ENCODE measurements at regions not wholly inside any gene's neighbourhood (a gene's known extent, or its start where the extent isn't known, plus 50 kb on each side); places are given as distances from the start of the nearest gene placed in this dataset.
"Not testable (repeated sequence)": the region's sequence is repeated elsewhere in the genome, so short reads cannot be mapped to it uniquely, and the experiment has no call there.

GRCh38 chr7:76875760-76876159, 156.4 kb downstream of the SPDYE17 start:
- H3K9ac ChIP-seq (ENCODE audit: low read depth, low read length); H3K27ac ChIP-seq (ENCODE audit: low read depth, low read length); H3K36me3 ChIP-seq (ENCODE audit: control insufficient read depth, insufficient read depth, low read length); H3K27me3 ChIP-seq (ENCODE audit: control insufficient read depth, insufficient read depth, low read length); H3K4me3 ChIP-seq (ENCODE audit: low read depth, low read length); H3K9me3 ChIP-seq (ENCODE audit: control insufficient read depth, insufficient read depth, low read length); H3K4me1 ChIP-seq (ENCODE audit: control insufficient read depth, insufficient read depth, low read length): not testable (repeated sequence)

- H3K4me1 ChIP-seq (ENCODE audit: control insufficient read depth, insufficient read depth, low read length); H3K27ac ChIP-seq (ENCODE audit: low read depth, low read length); H3K27me3 ChIP-seq (ENCODE audit: control insufficient read depth, insufficient read depth, low read length); H3K9ac ChIP-seq (ENCODE audit: low read depth, low read length); H3K9me3 ChIP-seq (ENCODE audit: control insufficient read depth, insufficient read depth, low read length); H3K4me3 ChIP-seq (ENCODE audit: low read depth, low read length); H3K36me3 ChIP-seq (ENCODE audit: control insufficient read depth, insufficient read depth, low read length): not testable (repeated sequence)
These were observed 161.7 kb downstream of the SPDYE17 start for GRCh38 chr7:76870504-76870808.

DNA sequence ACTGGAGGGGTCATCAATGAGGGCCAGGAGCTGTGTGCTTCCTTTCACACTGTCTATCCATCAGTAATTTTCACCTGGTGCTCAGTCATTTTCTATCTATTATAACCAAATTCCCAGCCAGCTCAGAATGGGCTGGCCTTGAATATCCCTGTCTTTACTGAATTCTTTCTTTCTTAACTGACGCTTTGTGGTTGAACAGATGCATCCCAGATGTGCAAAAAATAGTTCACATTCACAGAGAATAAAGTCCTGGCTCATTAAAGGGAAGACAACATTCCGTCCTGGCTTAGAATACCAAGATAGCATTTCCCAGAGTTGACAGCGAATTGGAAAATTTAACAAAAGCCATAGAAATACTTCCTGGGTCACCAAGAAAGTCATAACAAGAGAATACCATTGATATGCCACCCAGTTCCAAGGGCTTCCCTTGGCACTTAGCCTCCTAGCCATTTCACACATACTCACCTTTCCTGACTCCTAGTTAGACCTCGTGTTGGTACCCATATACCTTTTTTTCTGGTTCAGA, 164.7 kb downstream of the SPDYE17 start:
- H3K4me1 ChIP-seq (ENCODE audit: control insufficient read depth, insufficient read depth, low read length); H3K27me3 ChIP-seq (ENCODE audit: control insufficient read depth, insufficient read depth, low read length); H3K27ac ChIP-seq (ENCODE audit: low read depth, low read length); H3K4me3 ChIP-seq (ENCODE audit: low read depth, low read length); H3K9ac ChIP-seq (ENCODE audit: low read depth, low read length); H3K9me3 ChIP-seq (ENCODE audit: control insufficient read depth, insufficient read depth, low read length); H3K36me3 ChIP-seq (ENCODE audit: control insufficient read depth, insufficient read depth, low read length): not testable (repeated sequence)

DNA sequence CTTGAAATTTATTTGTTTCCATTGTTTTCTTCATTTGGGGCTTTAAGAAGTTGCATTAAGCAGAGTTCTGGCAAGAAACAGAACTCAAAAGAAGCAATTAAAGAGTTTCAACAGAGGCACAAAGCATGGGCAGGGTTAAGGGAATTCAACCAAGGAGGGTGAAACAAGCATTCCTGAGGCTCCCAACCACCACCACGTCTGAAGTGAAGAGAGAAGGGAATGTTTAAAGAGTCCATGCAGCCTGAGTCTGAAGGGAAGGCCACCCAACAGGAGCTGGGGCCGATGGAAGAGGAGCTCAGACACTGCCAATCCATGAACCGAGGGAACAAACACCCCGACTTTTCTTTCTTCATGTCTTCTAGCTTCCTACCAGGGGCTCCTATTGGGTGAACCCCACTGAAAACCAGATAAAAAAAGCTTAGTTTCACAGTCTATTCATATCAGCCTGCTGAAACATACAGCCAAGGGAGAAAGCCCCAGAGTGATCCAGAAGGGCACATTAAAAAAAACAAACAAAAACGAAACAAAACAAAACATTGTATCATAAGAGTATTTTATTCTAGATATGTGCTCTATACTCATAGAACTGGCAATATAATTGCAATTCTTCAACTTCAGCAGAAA, 168.9 kb downstream of the SPDYE17 start:
- H3K4me1 ChIP-seq (ENCODE audit: control insufficient read depth, insufficient read depth, low read length); H3K4me3 ChIP-seq (ENCODE audit: low read depth, low read length); H3K9me3 ChIP-seq (ENCODE audit: control insufficient read depth, insufficient read depth, low read length); H3K27ac ChIP-seq (ENCODE audit: low read depth, low read length); H3K36me3 ChIP-seq (ENCODE audit: control insufficient read depth, insufficient read depth, low read length); H3K9ac ChIP-seq (ENCODE audit: low read depth, low read length); H3K27me3 ChIP-seq (ENCODE audit: control insufficient read depth, insufficient read depth, low read length): not testable (repeated sequence)

- H3K36me3 ChIP-seq (ENCODE audit: control insufficient read depth, insufficient read depth, low read length); H3K4me1 ChIP-seq (ENCODE audit: control insufficient read depth, insufficient read depth, low read length); H3K27me3 ChIP-seq (ENCODE audit: control insufficient read depth, insufficient read depth, low read length); H3K27ac ChIP-seq (ENCODE audit: low read depth, low read length); H3K4me3 ChIP-seq (ENCODE audit: low read depth, low read length); H3K9ac ChIP-seq (ENCODE audit: low read depth, low read length); H3K9me3 ChIP-seq (ENCODE audit: control insufficient read depth, insufficient read depth, low read length): not testable (repeated sequence)
These were observed 169.9 kb downstream of the SPDYE17 start for GRCh38 chr7:76862241-76862640.

- not testable (repeated sequence) for H3K36me3 ChIP-seq (ENCODE audit: control insufficient read depth, insufficient read depth, low read length); H3K9me3 ChIP-seq (ENCODE audit: control insufficient read depth, insufficient read depth, low read length); H3K9ac ChIP-seq (ENCODE audit: low read depth, low read length); H3K27ac ChIP-seq (ENCODE audit: low read depth, low read length); H3K4me1 ChIP-seq (ENCODE audit: control insufficient read depth, insufficient read depth, low read length); H3K27me3 ChIP-seq (ENCODE audit: control insufficient read depth, insufficient read depth, low read length); H3K4me3 ChIP-seq (ENCODE audit: low read depth, low read length)
These were observed 172.2 kb downstream of the SPDYE17 start for GRCh38 chr7:76859933-76860332.

GRCh38 chr7:76854631-76855030, 177.5 kb downstream of the SPDYE17 start:
- not testable (repeated sequence) for H3K27me3 ChIP-seq (ENCODE audit: control insufficient read depth, insufficient read depth, low read length); H3K9ac ChIP-seq (ENCODE audit: low read depth, low read length); H3K4me1 ChIP-seq (ENCODE audit: control insufficient read depth, insufficient read depth, low read length); H3K36me3 ChIP-seq (ENCODE audit: control insufficient read depth, insufficient read depth, low read length); H3K4me3 ChIP-seq (ENCODE audit: low read depth, low read length); H3K27ac ChIP-seq (ENCODE audit: low read depth, low read length); H3K9me3 ChIP-seq (ENCODE audit: control insufficient read depth, insufficient read depth, low read length)

- H3K27me3 ChIP-seq (ENCODE audit: control insufficient read depth, insufficient read depth, low read length); H3K36me3 ChIP-seq (ENCODE audit: control insufficient read depth, insufficient read depth, low read length); H3K9me3 ChIP-seq (ENCODE audit: control insufficient read depth, insufficient read depth, low read length); H3K4me3 ChIP-seq (ENCODE audit: low read depth, low read length); H3K9ac ChIP-seq (ENCODE audit: low read depth, low read length); H3K4me1 ChIP-seq (ENCODE audit: control insufficient read depth, insufficient read depth, low read length); H3K27ac ChIP-seq (ENCODE audit: low read depth, low read length): not testable (repeated sequence)
These were observed 179.2 kb downstream of the SPDYE17 start for GRCh38 chr7:76852787-76853584.

DNA sequence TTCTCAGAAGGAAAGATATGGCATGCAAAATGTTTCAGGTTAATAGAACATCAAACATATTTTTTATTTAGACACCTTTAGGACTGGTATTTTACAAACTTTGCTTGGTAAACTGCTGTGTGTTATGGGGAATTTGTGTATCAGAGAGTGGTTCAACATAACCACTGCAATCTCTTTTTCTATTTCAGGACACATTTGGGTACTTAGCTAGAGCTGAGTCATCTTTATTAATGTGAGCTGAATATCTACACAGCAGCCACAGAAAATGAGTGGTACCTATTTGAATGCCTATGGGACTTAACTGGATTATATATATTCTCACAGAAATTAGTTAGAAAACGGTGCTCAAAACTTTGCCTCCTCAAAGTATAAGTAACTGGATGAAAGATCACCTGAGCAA, 179.8 kb downstream of the SPDYE17 start:
- H3K9me3 ChIP-seq (ENCODE audit: control insufficient read depth, insufficient read depth, low read length); H3K27ac ChIP-seq (ENCODE audit: low read depth, low read length); H3K36me3 ChIP-seq (ENCODE audit: control insufficient read depth, insufficient read depth, low read length); H3K4me3 ChIP-seq (ENCODE audit: low read depth, low read length); H3K4me1 ChIP-seq (ENCODE audit: control insufficient read depth, insufficient read depth, low read length); H3K27me3 ChIP-seq (ENCODE audit: control insufficient read depth, insufficient read depth, low read length); H3K9ac ChIP-seq (ENCODE audit: low read depth, low read length): not testable (repeated sequence)

GRCh38 chr7:76851617-76852016, 180.5 kb downstream of the SPDYE17 start:
- not testable (repeated sequence) for H3K4me1 ChIP-seq (ENCODE audit: control insufficient read depth, insufficient read depth, low read length); H3K9ac ChIP-seq (ENCODE audit: low read depth, low read length); H3K9me3 ChIP-seq (ENCODE audit: control insufficient read depth, insufficient read depth, low read length); H3K27ac ChIP-seq (ENCODE audit: low read depth, low read length); H3K27me3 ChIP-seq (ENCODE audit: control insufficient read depth, insufficient read depth, low read length); H3K36me3 ChIP-seq (ENCODE audit: control insufficient read depth, insufficient read depth, low read length); H3K4me3 ChIP-seq (ENCODE audit: low read depth, low read length)

- not testable (repeated sequence) for H3K9me3 ChIP-seq (ENCODE audit: control insufficient read depth, insufficient read depth, low read length); H3K36me3 ChIP-seq (ENCODE audit: control insufficient read depth, insufficient read depth, low read length); H3K27me3 ChIP-seq (ENCODE audit: control insufficient read depth, insufficient read depth, low read length); H3K4me3 ChIP-seq (ENCODE audit: low read depth, low read length); H3K27ac ChIP-seq (ENCODE audit: low read depth, low read length); H3K4me1 ChIP-seq (ENCODE audit: control insufficient read depth, insufficient read depth, low read length); H3K9ac ChIP-seq (ENCODE audit: low read depth, low read length)
These were observed 182.1 kb downstream of the SPDYE17 start for GRCh38 chr7:76849887-76850563.

Measured in HUES48 (cell line).